ENCODE measurements at regions not wholly inside any gene's neighbourhood (a gene's known extent, or its start where the extent isn't known, plus 50 kb on each side); places are given as distances from the start of the nearest gene placed in this dataset.

GRCh38 chr4:96603641-96604040 is 763.7 kb downstream of the PDHA2 start:
- TF ChIP-seq, protein P1, sequence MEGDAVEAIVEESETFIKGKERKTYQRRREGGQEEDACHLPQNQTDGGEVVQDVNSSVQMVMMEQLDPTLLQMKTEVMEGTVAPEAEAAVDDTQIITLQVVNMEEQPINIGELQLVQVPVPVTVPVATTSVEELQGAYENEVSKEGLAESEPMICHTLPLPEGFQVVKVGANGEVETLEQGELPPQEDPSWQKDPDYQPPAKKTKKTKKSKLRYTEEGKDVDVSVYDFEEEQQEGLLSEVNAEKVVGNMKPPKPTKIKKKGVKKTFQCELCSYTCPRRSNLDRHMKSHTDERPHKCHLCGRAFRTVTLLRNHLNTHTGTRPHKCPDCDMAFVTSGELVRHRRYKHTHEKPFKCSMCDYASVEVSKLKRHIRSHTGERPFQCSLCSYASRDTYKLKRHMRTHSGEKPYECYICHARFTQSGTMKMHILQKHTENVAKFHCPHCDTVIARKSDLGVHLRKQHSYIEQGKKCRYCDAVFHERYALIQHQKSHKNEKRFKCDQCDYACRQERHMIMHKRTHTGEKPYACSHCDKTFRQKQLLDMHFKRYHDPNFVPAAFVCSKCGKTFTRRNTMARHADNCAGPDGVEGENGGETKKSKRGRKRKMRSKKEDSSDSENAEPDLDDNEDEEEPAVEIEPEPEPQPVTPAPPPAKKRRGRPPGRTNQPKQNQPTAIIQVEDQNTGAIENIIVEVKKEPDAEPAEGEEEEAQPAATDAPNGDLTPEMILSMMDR (IDR thresholded peaks at IDR 0.05), result no peak
- no peak for TF ChIP-seq REST (IDR thresholded peaks at IDR 0.05; ENCODE audit: insufficient read depth in 1 of 2, low read depth in 2 of 2, low read length in 1 of 2)

All from Panc1 (cell line).